IMR-90 (cell line): ENCODE measurements at regions not wholly inside any gene's neighbourhood (a gene's known extent, or its start where the extent isn't known, plus 50 kb on each side); places are given as distances from the start of the nearest gene placed in this dataset.

Experiments
- ATAC-seq: fragments of 200-7000 bp; cut with Tn5 transposase; 2 replicates; pipeline ENCODE4 v1.9.1; 2020; ENCODE audit warnings: low read depth, mild to moderate bottlenecking, moderate library complexity
- BruUV-seq: library from RNA; stranded (reverse); fragments of 400-500 nt; replicated peaks from 2 replicates; lab custom pipeline; 2021; lab: Mats Ljungman, UMichigan
- CTCF ChIA-PET: fragments of 300-600 bp; formaldehyde crosslinking; extraction: SDS; loops from one replicate; lab custom pipeline; 2021; ENCODE audit warnings: antibody characterized with exemption; lab: Yijun Ruan, JAX
- POLR2A ChIA-PET: fragments of 300-600 bp; sonication (Branson Sonifier 250); formaldehyde crosslinking; loops from one replicate; lab custom pipeline; 2022; ENCODE audit warnings: antibody characterized with exemption; ENCODE audit not compliant: unreplicated experiment; lab: Charles Lee
- DNase-seq: peaks from one replicate; pipeline ENCODE4 v3.0.0; 2013
- H2AFZ ChIP-seq: replicated peaks from 2 replicates; pipeline ENCODE3; 2013; ENCODE audit warnings: low read length, mild to moderate bottlenecking; ENCODE audit not compliant: poor library complexity
- H2AK5ac ChIP-seq: 2 replicates; pipeline ENCODE4 v1.6.1; 2013; ENCODE audit warnings: low read depth, low read length, inconsistent platforms
- H2AK9ac ChIP-seq: replicated peaks from 2 replicates; pipeline ENCODE3; 2013; ENCODE audit warnings: mild to moderate bottlenecking, low read depth, low read length, moderate library complexity; ENCODE audit not compliant: poor library complexity
- H2BK120ac ChIP-seq: 2 replicates; pipeline ENCODE4 v1.6.1; 2013; ENCODE audit warnings: low read depth, low read length, inconsistent platforms
- H2BK15ac ChIP-seq: 3 replicates; pipeline ENCODE4 v1.6.1; 2013; ENCODE audit warnings: low read depth, low read length, inconsistent platforms
- H2BK20ac ChIP-seq: 2 replicates; pipeline ENCODE4 v1.6.1; 2013; ENCODE audit warnings: low read depth, mild to moderate bottlenecking, inconsistent platforms, low read length, moderate library complexity
- H2BK5ac ChIP-seq: 2 replicates; pipeline ENCODE4 v1.6.1; 2013; ENCODE audit warnings: mild to moderate bottlenecking, low read depth, low read length, inconsistent platforms; ENCODE audit not compliant: poor library complexity, severe bottlenecking
- H3K14ac ChIP-seq: replicated peaks from 2 replicates; pipeline ENCODE4 v1.6.1; 2013; ENCODE audit warnings: low read depth, low read length, inconsistent platforms
- H3K18ac ChIP-seq: 2 replicates; pipeline ENCODE4 v1.6.1; 2013; ENCODE audit warnings: low read depth, low read length, control low read depth
- H3K23ac ChIP-seq: 2 replicates; pipeline ENCODE4 v1.6.1; 2013; ENCODE audit warnings: low read depth, low read length, inconsistent platforms
- H3K27ac ChIP-seq: 2 replicates; pipeline ENCODE4 v1.5.1; 2013; ENCODE audit warnings: mild to moderate bottlenecking, control low read depth, low read length; ENCODE audit not compliant: insufficient read depth
- H3K27me3 ChIP-seq: 2 replicates; pipeline ENCODE4 v1.6.1; 2013; ENCODE audit warnings: low read length; ENCODE audit not compliant: control insufficient read depth, insufficient read depth
- H3K36me3 ChIP-seq: 2 replicates; pipeline ENCODE4 v1.6.1; 2013; ENCODE audit warnings: low read length, mixed read lengths; ENCODE audit not compliant: control insufficient read depth, insufficient read depth
- H3K4ac ChIP-seq: 2 replicates; pipeline ENCODE4 v1.6.1; 2013; ENCODE audit warnings: low read depth, low read length, inconsistent platforms
- H3K4me1 ChIP-seq: 2 replicates; pipeline ENCODE4 v1.6.1; 2013; ENCODE audit warnings: low read length, mixed read lengths; ENCODE audit not compliant: control insufficient read depth, insufficient read depth
- H3K4me2 ChIP-seq: 2 replicates; pipeline ENCODE4 v1.6.1; 2013; ENCODE audit warnings: low read depth, mild to moderate bottlenecking, control low read depth, low read length, moderate library complexity
- H3K4me3 ChIP-seq: 2 replicates; pipeline ENCODE4 v1.5.1; 2013; ENCODE audit warnings: low read depth, mild to moderate bottlenecking, control low read depth, low read length, moderate library complexity; ENCODE audit not compliant: insufficient read depth
- H3K56ac ChIP-seq: 2 replicates; pipeline ENCODE4 v1.6.1; 2013; ENCODE audit warnings: low read length, inconsistent platforms; ENCODE audit not compliant: insufficient read depth; ENCODE audit errors: extremely low read depth
- H3K79me1 ChIP-seq, 2 experiments: 2 replicates each; pipeline ENCODE4 v1.6.1; 2013; ENCODE audit warnings: low read length in 2 of 2, inconsistent platforms in 1 of 2, low read depth in 1 of 2
- H3K9ac ChIP-seq: 2 replicates; pipeline ENCODE4 v1.6.1; 2013; ENCODE audit warnings: low read depth, low read length, control low read depth
- H3K9me1 ChIP-seq: 2 replicates; pipeline ENCODE4 v1.6.1; 2013; ENCODE audit warnings: low read length, inconsistent platforms; ENCODE audit not compliant: insufficient read depth
- H3K9me3 ChIP-seq: 2 replicates; pipeline ENCODE4 v1.6.1; 2013; ENCODE audit warnings: low read length; ENCODE audit not compliant: control insufficient read depth, insufficient read depth
- H4K20me1 ChIP-seq: 2 replicates; pipeline ENCODE4 v1.6.1; 2013; ENCODE audit warnings: low read length, inconsistent platforms; ENCODE audit not compliant: insufficient read depth
- H4K5ac ChIP-seq: 2 replicates; pipeline ENCODE4 v1.6.1; 2013; ENCODE audit warnings: mild to moderate bottlenecking, low read depth, low read length, control low read depth
- H4K8ac ChIP-seq, 2 experiments: 2 replicates each; pipeline ENCODE4 v1.6.1; 2013; ENCODE audit warnings: low read depth in 2 of 2, low read length in 2 of 2, control low read depth in 1 of 2, inconsistent platforms in 1 of 2
- H4K91ac ChIP-seq: 2 replicates; pipeline ENCODE4 v1.6.1; 2013; ENCODE audit warnings: low read depth, low read length, inconsistent platforms; ENCODE audit not compliant: insufficient read depth
- BHLHE40 ChIP-seq: fragments of 150-350 bp; IDR thresholded peaks from 2 replicates; pipeline ENCODE4 v1.6.1; 2016; ENCODE audit warnings: mild to moderate bottlenecking, low read depth, low read length
- CEBPB ChIP-seq: IDR thresholded peaks from 2 replicates; pipeline ENCODE4 v1.6.1; 2012; ENCODE audit warnings: low read depth, low read length, improper control_type of control experiment
- CHD1 ChIP-seq: IDR thresholded peaks from 2 replicates; pipeline ENCODE4 v1.6.1; 2012; ENCODE audit warnings: low read depth, low read length, improper control_type of control experiment
- CTCF ChIP-seq: conservative IDR thresholded peaks from 2 replicates; pipeline ENCODE4 v1.5.1; 2012; ENCODE audit warnings: mild to moderate bottlenecking, low read depth, low read length, improper control_type of control experiment
- ELK1 ChIP-seq: fragments of 150-350 bp; IDR thresholded peaks from 2 replicates; pipeline ENCODE4 v1.6.1; 2016; ENCODE audit warnings: low read depth, mild to moderate bottlenecking, low read length, moderate library complexity, borderline replicate concordance
- FOS ChIP-seq: fragments of 150-350 bp; IDR thresholded peaks from 2 replicates; pipeline ENCODE4 v1.6.1; 2016; ENCODE audit warnings: low read depth, low read length
- MAFK ChIP-seq: IDR thresholded peaks from 2 replicates; pipeline ENCODE4 v1.6.1; 2012; ENCODE audit warnings: low read depth, low read length, improper control_type of control experiment
- MAZ ChIP-seq: IDR thresholded peaks from 2 replicates; pipeline ENCODE4 v1.6.1; 2012; ENCODE audit warnings: low read depth, mild to moderate bottlenecking, low read length, improper control_type of control experiment, moderate library complexity, borderline replicate concordance
- MXI1 ChIP-seq: IDR thresholded peaks from 2 replicates; pipeline ENCODE4 v1.6.1; 2012; ENCODE audit warnings: low read depth, mild to moderate bottlenecking, low read length, moderate library complexity, borderline replicate concordance
- NFE2L2 ChIP-seq: fragments of 150-350 bp; IDR thresholded peaks from 2 replicates; pipeline ENCODE4 v1.6.1; 2016; ENCODE audit warnings: low read depth, mild to moderate bottlenecking, low read length
- POLR2A ChIP-seq: IDR thresholded peaks from 2 replicates; pipeline ENCODE4 v1.6.1; 2012; ENCODE audit warnings: mild to moderate bottlenecking, low read depth, low read length
- RAD21 ChIP-seq: IDR thresholded peaks from 2 replicates; pipeline ENCODE4 v1.6.1; 2012; ENCODE audit warnings: low read length, improper control_type of control experiment
- RCOR1 ChIP-seq: IDR thresholded peaks from 2 replicates; pipeline ENCODE4 v1.6.1; 2012; ENCODE audit warnings: mild to moderate bottlenecking, low read length, improper control_type of control experiment; ENCODE audit not compliant: insufficient replicate concordance
- RFX5 ChIP-seq: IDR thresholded peaks from 2 replicates; pipeline ENCODE4 v1.8.0; 2012; ENCODE audit warnings: low read depth, mild to moderate bottlenecking, low read length, moderate library complexity
- SMC3 ChIP-seq: fragments of 150-350 bp; IDR thresholded peaks from 2 replicates; pipeline ENCODE4 v1.6.1; 2016; ENCODE audit warnings: low read depth, mild to moderate bottlenecking, antibody characterized with exemption, low read length, moderate library complexity
- WGBS, 2 experiments: methylation state at CpG; one replicate each; pipeline versions ENCODE4 v1.1.5 to v1.1.7; 2013; ENCODE audit warnings: missing lambda C conversion rate in 2 of 2; ENCODE audit not compliant: insufficient read length in 1 of 2; ENCODE audit errors: extremely low coverage in 2 of 2; 5-methylcytosine and 5-hydroxymethylcytosine counted together
- dilution Hi-C: fragments of 300-500 bp; cut with HindIII; formaldehyde crosslinking; loops from one replicate; pipeline ENCODE4 v1.14.3; 2018; ENCODE audit warnings: low sequenced_read_pairs; ENCODE audit not compliant: unreplicated experiment
- in situ Hi-C: fragments of 300-500 bp; cut with MboI; formaldehyde crosslinking; loops from 3 replicates; pipeline ENCODE4 v1.14.3; 2019; ENCODE audit warnings: low sequenced_read_pairs, inconsistent platforms, mixed read lengths
- intact Hi-C: fragments of 100-400 bp; cut with micrococcal nuclease; formaldehyde crosslinking; loops from 2 replicates; pipeline ENCODE4 v1.10.0; 2022
- TF ChIP-seq, protein P1 (sequence below): fragments of 150-350 bp; IDR thresholded peaks from 2 replicates; pipeline ENCODE4 v1.6.1; 2017; ENCODE audit warnings: mild to moderate bottlenecking, antibody characterized with exemption, low read length, low read depth

GRCh38 chr18:42657551-42657950 is 457.9 kb downstream of the RIT2 start:
- ATAC-seq (no peak), DNase-seq (no peak)
- H3K79me1 ChIP-seq, result no peaks in the 10 kb centered on the region
- dilution Hi-C loops, result no loop called here
- H3K4ac ChIP-seq, result no peak overlapping the region
- no peak overlapping the region for H3K4me3 ChIP-seq
- H3K36me3 ChIP-seq, result no peaks in the 10 kb centered on the region
- POLR2A ChIA-PET, result no interaction called here
- H3K9me3 ChIP-seq, result no peaks in the 10 kb centered on the region
- H3K4me2 ChIP-seq, result no peak overlapping the region
- BruUV-seq, result no TSS peak
- intact Hi-C loops, result no loop called here
- no peak for TF ChIP-seq SMC3
- no peak for TF ChIP-seq ELK1
- no peak for TF ChIP-seq RFX5
- TF ChIP-seq NFE2L2, result no peak
- TF ChIP-seq CTCF, result no peak
- TF ChIP-seq MXI1, result no peak
- TF ChIP-seq RCOR1, result no peak
- TF ChIP-seq, protein P1, sequence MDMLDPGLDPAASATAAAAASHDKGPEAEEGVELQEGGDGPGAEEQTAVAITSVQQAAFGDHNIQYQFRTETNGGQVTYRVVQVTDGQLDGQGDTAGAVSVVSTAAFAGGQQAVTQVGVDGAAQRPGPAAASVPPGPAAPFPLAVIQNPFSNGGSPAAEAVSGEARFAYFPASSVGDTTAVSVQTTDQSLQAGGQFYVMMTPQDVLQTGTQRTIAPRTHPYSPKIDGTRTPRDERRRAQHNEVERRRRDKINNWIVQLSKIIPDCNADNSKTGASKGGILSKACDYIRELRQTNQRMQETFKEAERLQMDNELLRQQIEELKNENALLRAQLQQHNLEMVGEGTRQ, result no peak
- TF ChIP-seq MAZ, result no peak
- no peak for TF ChIP-seq CEBPB
- TF ChIP-seq MAFK, result no peak
- no peak for TF ChIP-seq BHLHE40
- TF ChIP-seq FOS, result no peak
- no peak for TF ChIP-seq RAD21
- TF ChIP-seq POLR2A, result no peak
- no peak for TF ChIP-seq CHD1
- no peak overlapping the region for H2BK15ac ChIP-seq
- no peak overlapping the region for H3K14ac ChIP-seq
- no peak overlapping the region for H2AFZ ChIP-seq
- in situ Hi-C loops, result no loop called here
- no peaks in the 10 kb centered on the region for H3K27me3 ChIP-seq
- H2BK5ac ChIP-seq, result no peak overlapping the region
- H3K9me1 ChIP-seq, result no peaks in the 10 kb centered on the region
- H3K56ac ChIP-seq, result no peak overlapping the region
- WGBS, 2 experiments, result no CpG with 5 or more reads among the region's 1 CpG
- no peak overlapping the region for H2BK20ac ChIP-seq
- H4K91ac ChIP-seq, result no peak overlapping the region
- no peak overlapping the region for H2AK9ac ChIP-seq
- no peak overlapping the region for H3K27ac ChIP-seq
- H2BK120ac ChIP-seq, result no peak overlapping the region
- no peaks in the 10 kb centered on the region for H3K4me1 ChIP-seq
- H2AK5ac ChIP-seq, result no peak overlapping the region
- no peak overlapping the region for H4K5ac ChIP-seq
- H3K9ac ChIP-seq, result no peak overlapping the region
- no peak overlapping the region for H4K8ac ChIP-seq
- no peak overlapping the region for H3K18ac ChIP-seq
- no peaks in the 10 kb centered on the region for H4K20me1 ChIP-seq
- no peak overlapping the region for H3K23ac ChIP-seq
- CTCF ChIA-PET, result no interaction called here
